WTC11 (cell line): ENCODE measurements at regions not wholly inside any gene's neighbourhood (a gene's known extent, or its start where the extent isn't known, plus 50 kb on each side); places are given as distances from the start of the nearest gene placed in this dataset.

Experiments
- ATAC-seq: fragments of 200-7000 bp; cut with Tn5 transposase; 2 replicates; pipeline ENCODE4 v1.10.0; 2021; ENCODE audit warnings: mild to moderate bottlenecking, moderate library complexity
- CTCF ChIA-PET: fragments of 300-600 bp; sonication (Branson Sonifier 250); formaldehyde crosslinking; loops from one replicate; lab custom pipeline; 2021; ENCODE audit warnings: antibody characterized with exemption; lab: Charles Lee
- POLR2A ChIA-PET: fragments of 350-600 bp; sonication (Branson Sonifier 250); formaldehyde crosslinking; loops from one replicate; lab custom pipeline; 2021; ENCODE audit warnings: antibody characterized with exemption; lab: Charles Lee
- DNase-seq: peaks from one replicate; pipeline ENCODE4 v3.0.0; 2021; ENCODE audit warnings: low spot score
- H3K27ac Mint-ChIP-seq: 2 replicates; pipeline ENCODE4 v1.8.0; 2021; ENCODE audit warnings: mixed read lengths
- H3K27me3 Mint-ChIP-seq: 2 replicates; pipeline ENCODE4 v1.8.0; 2021; ENCODE audit warnings: low read depth, mild to moderate bottlenecking, moderate library complexity, mixed read lengths
- H3K36me3 Mint-ChIP-seq: 2 replicates; pipeline ENCODE4 v1.8.0; 2021; ENCODE audit warnings: mixed read lengths
- H3K4me1 Mint-ChIP-seq: 2 replicates; pipeline ENCODE4 v1.8.0; 2022; ENCODE audit warnings: mixed read lengths
- H3K4me3 Mint-ChIP-seq: 2 replicates; pipeline ENCODE4 v1.8.0; 2021; ENCODE audit warnings: mild to moderate bottlenecking, moderate library complexity, mixed read lengths
- H3K9me3 Mint-ChIP-seq: 2 replicates; pipeline ENCODE4 v1.8.0; 2021; ENCODE audit warnings: mixed read lengths
- ATF3 ChIP-seq: sonication (generic); formaldehyde crosslinking; conservative IDR thresholded peaks from 2 replicates; pipeline ENCODE4 v1.8.1; 2022; ENCODE audit warnings: mild to moderate bottlenecking, missing genetic modification reagents
- ATF6 ChIP-seq: sonication (generic); formaldehyde crosslinking; IDR thresholded peaks from 2 replicates; pipeline ENCODE4 v1.8.1; 2023; ENCODE audit warnings: mild to moderate bottlenecking, missing genetic modification reagents
- CBFB ChIP-seq: sonication (generic); formaldehyde crosslinking; IDR thresholded peaks from 2 replicates; pipeline ENCODE4 v1.8.1; 2022; ENCODE audit warnings: mild to moderate bottlenecking, low read depth, missing genetic modification reagents
- CTCF ChIP-seq: fragments of 200-600 bp; IDR thresholded peaks from 2 replicates; pipeline ENCODE4 v1.8.0; 2022; ENCODE audit warnings: antibody characterized with exemption
- E2F1 ChIP-seq: sonication (generic); formaldehyde crosslinking; IDR thresholded peaks from 2 replicates; pipeline ENCODE4 v1.8.0; 2022; ENCODE audit warnings: mild to moderate bottlenecking, missing genetic modification reagents
- FOXK1 ChIP-seq: sonication (generic); formaldehyde crosslinking; IDR thresholded peaks from 2 replicates; pipeline ENCODE4 v1.8.0; 2022; ENCODE audit warnings: mild to moderate bottlenecking, moderate library complexity, missing genetic modification reagents
- FOXP1 ChIP-seq: sonication (generic); formaldehyde crosslinking; IDR thresholded peaks from 2 replicates; pipeline ENCODE4 v1.8.0; 2022; ENCODE audit warnings: missing genetic modification reagents, mild to moderate bottlenecking, moderate library complexity, borderline replicate concordance
- GRHL2 ChIP-seq: fragments of 250-450 bp; sonication (Bioruptor Pico); IDR thresholded peaks from 2 replicates; pipeline ENCODE4 v1.8.0; 2022; ENCODE audit warnings: mild to moderate bottlenecking, moderate library complexity; ENCODE audit not compliant: insufficient replicate concordance, severe bottlenecking
- MLX ChIP-seq: sonication (generic); formaldehyde crosslinking; IDR thresholded peaks from 2 replicates; pipeline ENCODE4 v1.8.1; 2023; ENCODE audit warnings: mild to moderate bottlenecking, missing genetic modification reagents, moderate library complexity
- NR3C1 ChIP-seq: sonication (generic); formaldehyde crosslinking; conservative IDR thresholded peaks from 2 replicates; pipeline ENCODE4 v1.8.1; 2023; ENCODE audit warnings: low read depth, mild to moderate bottlenecking, missing genetic modification reagents
- OVOL2 ChIP-seq: fragments of 250-450 bp; sonication (Bioruptor Pico); IDR thresholded peaks from 2 replicates; pipeline ENCODE4 v1.9.0; 2021; ENCODE audit warnings: mild to moderate bottlenecking, borderline replicate concordance
- SMAD3 ChIP-seq: sonication (generic); formaldehyde crosslinking; IDR thresholded peaks from 2 replicates; pipeline ENCODE4 v1.8.0; 2022; ENCODE audit warnings: missing genetic modification reagents, mild to moderate bottlenecking, borderline replicate concordance
- SOX15 ChIP-seq: fragments of 250-450 bp; sonication (Bioruptor Pico); IDR thresholded peaks from 2 replicates; pipeline ENCODE4 v1.9.0; 2021; ENCODE audit warnings: mild to moderate bottlenecking
- SP1 ChIP-seq: sonication (generic); formaldehyde crosslinking; conservative IDR thresholded peaks from 2 replicates; pipeline ENCODE4 v1.8.1; 2022; ENCODE audit warnings: missing genetic modification reagents
- TCF7 ChIP-seq: sonication (generic); formaldehyde crosslinking; IDR thresholded peaks from 2 replicates; pipeline ENCODE4 v1.8.0; 2022; ENCODE audit warnings: mild to moderate bottlenecking, low read depth, missing genetic modification reagents, moderate library complexity
- ZNF138 ChIP-seq: sonication (generic); formaldehyde crosslinking; conservative IDR thresholded peaks from 2 replicates; pipeline ENCODE4 v1.8.1; 2022; ENCODE audit warnings: mild to moderate bottlenecking, moderate library complexity, missing genetic modification reagents
- ZNF232 ChIP-seq: sonication (generic); formaldehyde crosslinking; IDR thresholded peaks from 2 replicates; pipeline ENCODE4 v1.8.0; 2022; ENCODE audit warnings: mild to moderate bottlenecking, missing genetic modification reagents
- ZNF425 ChIP-seq: fragments of 250-450 bp; sonication (Bioruptor Pico); conservative IDR thresholded peaks from 2 replicates; pipeline ENCODE4 v1.9.0; 2021; ENCODE audit warnings: mild to moderate bottlenecking

DNA sequence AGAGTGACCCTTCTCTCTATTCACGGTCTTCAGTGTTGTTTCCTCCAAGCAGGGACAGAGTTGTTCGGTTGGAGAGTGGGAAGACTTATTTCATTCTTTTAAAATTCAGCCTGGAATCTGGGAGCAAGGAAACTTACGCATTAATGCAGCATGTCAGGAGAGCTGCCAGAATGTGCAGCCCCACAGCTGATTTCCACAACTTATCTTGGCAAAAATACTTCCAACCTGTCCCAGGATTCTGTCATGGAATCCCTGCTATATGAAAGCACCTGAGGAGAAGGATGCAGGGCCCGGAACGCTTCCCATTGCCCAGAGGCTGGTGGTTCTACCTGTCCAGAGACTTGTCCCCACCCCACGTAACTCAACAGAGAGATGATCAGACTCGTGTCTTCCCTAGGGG lies 86.9 kb upstream of the MKI67 start:
- no peaks in the 10 kb centered on the region for H3K9me3 Mint-ChIP-seq
- TF ChIP-seq ATF6 (CRISPR knock-in tag): no peak
- no peak for TF ChIP-seq GRHL2 (CRISPR knock-in tag)
- TF ChIP-seq SMAD3 (CRISPR knock-in tag): no peak
- no peak for TF ChIP-seq NR3C1 (CRISPR knock-in tag)
- TF ChIP-seq E2F1 (CRISPR knock-in tag): no peak
- TF ChIP-seq MLX (CRISPR knock-in tag): no peak
- TF ChIP-seq FOXP1 (CRISPR knock-in tag): no peak
- no peak for TF ChIP-seq ATF3 (CRISPR knock-in tag)
- no peak for TF ChIP-seq FOXK1 (CRISPR knock-in tag)
- no peak for TF ChIP-seq CBFB (CRISPR knock-in tag)
- no peak for TF ChIP-seq CTCF
- no peak for TF ChIP-seq SOX15 (CRISPR knock-in tag)
- no peak for DNase-seq
- no peak overlapping the region for H3K27ac Mint-ChIP-seq
- H3K36me3 Mint-ChIP-seq: no peaks in the 10 kb centered on the region
- peaks cover 13% of the 10 kb centered on the region for H3K27me3 Mint-ChIP-seq
- H3K4me3 Mint-ChIP-seq: no peak overlapping the region
- CTCF ChIA-PET: interaction anchor here (1.3 to 6.2 kb wide), 5 partner anchors 35 to 591 kb away, joined by 3 to 80 read pairs (median 5); no protein-coding TSS in a partner anchor
- H3K4me1 Mint-ChIP-seq: peaks cover 41% of the 10 kb centered on the region
- POLR2A ChIA-PET: no interaction called here
- ATAC-seq: no peak

- Mint-ChIP-seq H3K9me3 (no peaks in the 10 kb centered on the region), H3K27me3 (peaks cover 13% of the 10 kb centered on the region), H3K4me3 (no peak overlapping the region), H3K36me3 (no peaks in the 10 kb centered on the region), H3K27ac (no peak overlapping the region), H3K4me1 (peaks cover 38% of the 10 kb centered on the region)
- POLR2A ChIA-PET: no interaction called here
- DNase-seq (no peak), ATAC-seq (no peak)
- TF ChIP-seq ZNF425 (no peak), SP1 (no peak), ZNF138 (no peak), TCF7 (CRISPR knock-in tag) (no peak), OVOL2 (CRISPR knock-in tag) (no peak), ZNF232 (CRISPR knock-in tag) (no peak)
- CTCF ChIA-PET: interaction anchor here (0.5 kb wide), 1 partner anchor 948 kb away, joined by 3 read pairs; no protein-coding TSS in a partner anchor
Observed at GRCh38 chr10:128215733-128216132, 89.5 kb upstream of the MKI67 start.
